HG02678 (cell line): ENCODE measurements at regions not wholly inside any gene's neighbourhood (a gene's known extent, or its start where the extent isn't known, plus 50 kb on each side); places are given as distances from the start of the nearest gene placed in this dataset.

Experiments
- ATAC-seq: cut with Tn5 transposase; IDR thresholded peaks from one replicate; pipeline ENCODE4 v1.9.1; 2021; ENCODE audit warnings: mild to moderate bottlenecking, moderate library complexity; ENCODE audit not compliant: unreplicated experiment

DNA sequence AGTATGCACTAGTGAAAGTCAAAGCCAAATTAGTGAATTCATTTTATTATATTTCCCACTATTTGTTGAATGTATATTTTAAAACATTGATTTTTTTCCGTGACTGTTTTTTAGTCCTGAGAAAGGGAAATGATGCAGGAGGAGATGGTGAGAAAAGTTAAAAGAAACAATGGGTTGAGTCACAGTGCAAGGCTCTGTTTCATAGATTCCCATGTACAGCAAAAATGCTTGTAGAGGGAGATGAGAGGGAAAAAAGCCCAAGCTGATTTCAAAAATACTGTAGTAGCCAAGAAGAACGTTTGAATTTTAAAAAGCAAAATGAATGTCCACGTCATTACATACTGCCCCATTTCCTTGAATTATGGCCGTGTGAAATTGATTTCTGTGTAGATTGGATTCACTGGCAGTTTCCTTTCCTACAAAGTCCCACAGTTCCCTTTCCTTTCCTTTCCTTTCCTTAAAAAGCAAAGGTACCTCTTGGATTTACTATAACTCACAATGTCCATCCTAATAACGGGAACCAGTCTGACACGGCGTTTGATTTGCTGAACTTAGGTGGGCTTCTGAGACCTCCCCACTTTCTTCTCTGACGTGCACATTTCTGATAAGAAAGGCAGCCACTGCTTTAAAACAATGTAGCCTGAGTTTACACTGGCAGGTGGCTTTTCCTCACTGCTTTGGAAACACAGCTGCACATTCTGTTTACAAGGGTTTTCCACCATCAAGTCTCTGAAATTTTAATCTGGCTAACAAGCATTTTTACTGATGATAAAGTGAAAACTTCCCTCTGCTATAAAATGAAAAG, 63.7 kb downstream of the SPCS3 start:
- ATAC-seq: no peak

DNA sequence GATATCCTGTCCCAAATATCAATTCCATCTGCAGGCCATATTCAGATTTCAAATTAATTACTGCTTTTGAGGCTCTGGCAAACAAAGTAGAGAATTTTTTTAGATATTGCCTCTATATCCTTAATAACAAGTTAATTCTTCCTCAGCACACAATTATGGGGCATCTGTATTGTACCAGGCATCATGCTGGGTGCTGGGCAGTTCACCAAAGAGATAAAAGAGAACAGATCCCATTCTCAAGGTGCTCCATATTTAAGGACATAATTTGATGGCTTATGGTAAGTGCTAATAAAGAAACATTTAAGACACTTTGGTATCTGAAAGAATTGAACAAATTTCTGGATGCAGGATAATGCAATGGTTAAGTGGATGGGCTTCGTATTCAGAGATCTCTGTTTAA, 65.8 kb downstream of the SPCS3 start:
- ATAC-seq: no peak

- ATAC-seq: no peak
Observed at GRCh38 chr4:176387571-176387970, 67.8 kb downstream of the SPCS3 start.

- no peak for ATAC-seq
Observed at GRCh38 chr4:176393306-176394013, 73.7 kb downstream of the SPCS3 start.

DNA sequence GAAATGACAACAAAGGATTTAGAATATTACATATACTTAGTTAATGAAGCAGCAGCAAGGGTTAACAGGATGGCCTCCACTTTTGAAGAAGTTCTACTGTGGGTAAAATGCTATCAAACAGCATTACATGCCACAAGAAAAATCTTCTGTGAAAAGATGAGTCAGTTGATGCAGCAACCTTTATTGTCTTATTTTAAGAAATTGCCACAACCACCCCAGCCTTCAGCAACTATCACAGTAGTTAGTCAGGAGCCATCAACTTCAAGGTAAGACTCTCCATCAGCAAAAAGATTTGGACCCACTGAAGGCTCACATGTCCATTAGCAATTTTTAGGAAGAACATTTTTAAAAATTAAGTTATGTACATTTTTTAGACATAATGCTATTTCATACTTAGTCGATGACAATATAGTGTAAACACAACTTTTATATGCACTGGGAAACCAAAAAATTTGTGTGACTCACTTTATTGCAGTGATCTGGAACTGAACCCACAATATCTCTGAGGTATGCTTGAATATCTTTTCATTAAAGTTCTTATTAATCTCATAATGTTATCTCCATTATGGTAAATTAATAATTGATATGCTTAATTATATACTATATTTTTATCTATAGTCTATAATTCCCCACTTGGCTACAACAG, 81.2 kb downstream of the SPCS3 start:
- ATAC-seq: no peak

GRCh38 chr4:176404621-176405020, 84.9 kb downstream of the SPCS3 start:
- ATAC-seq: no peak

DNA sequence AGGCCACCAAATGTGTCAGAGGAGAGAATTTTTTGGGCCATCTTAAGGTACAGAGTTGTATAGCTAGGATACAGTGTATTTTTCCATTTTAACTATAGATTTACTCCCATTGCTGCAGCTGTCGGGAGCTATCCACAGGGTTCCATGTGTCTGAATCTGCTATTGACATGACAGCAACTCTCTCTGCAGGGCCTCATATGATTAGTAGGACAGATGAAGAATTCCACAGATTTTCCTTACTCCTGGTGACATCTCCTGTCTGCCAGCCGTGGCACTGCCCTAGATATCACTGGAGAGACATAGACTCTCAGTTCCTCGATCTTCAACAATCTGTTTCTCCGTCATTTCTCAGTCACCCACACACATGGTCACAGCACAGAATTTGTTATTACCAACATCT, 86.5 kb downstream of the SPCS3 start:
- no peak for ATAC-seq

GRCh38 chr4:176406736-176407135, 87.0 kb downstream of the SPCS3 start:
- ATAC-seq: no peak

GRCh38 chr4:176409627-176410026, 89.9 kb downstream of the SPCS3 start:
- ATAC-seq: no peak

DNA sequence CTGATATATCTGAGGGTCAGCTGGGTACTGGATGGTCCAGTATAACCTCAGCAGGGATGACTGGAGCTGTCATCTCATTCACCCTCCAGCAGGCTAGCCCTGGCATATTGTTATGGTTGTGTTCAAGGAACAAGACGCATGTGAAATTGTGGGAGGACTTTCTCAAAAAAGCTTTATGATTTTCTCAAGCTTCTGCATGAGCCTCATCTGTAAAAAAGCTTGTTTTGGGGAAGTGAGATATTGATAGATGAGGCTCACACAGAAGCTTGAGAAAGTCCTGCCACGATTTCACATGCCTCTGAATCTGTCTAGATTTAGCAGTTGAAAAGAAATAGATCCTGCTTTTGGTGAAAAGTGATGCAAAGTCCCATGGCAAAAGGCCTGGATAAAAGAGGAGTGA, 93.4 kb downstream of the SPCS3 start:
- no peak for ATAC-seq

- no peak for ATAC-seq
Observed at GRCh38 chr4:176422001-176422400, 102.2 kb downstream of the SPCS3 start.

DNA sequence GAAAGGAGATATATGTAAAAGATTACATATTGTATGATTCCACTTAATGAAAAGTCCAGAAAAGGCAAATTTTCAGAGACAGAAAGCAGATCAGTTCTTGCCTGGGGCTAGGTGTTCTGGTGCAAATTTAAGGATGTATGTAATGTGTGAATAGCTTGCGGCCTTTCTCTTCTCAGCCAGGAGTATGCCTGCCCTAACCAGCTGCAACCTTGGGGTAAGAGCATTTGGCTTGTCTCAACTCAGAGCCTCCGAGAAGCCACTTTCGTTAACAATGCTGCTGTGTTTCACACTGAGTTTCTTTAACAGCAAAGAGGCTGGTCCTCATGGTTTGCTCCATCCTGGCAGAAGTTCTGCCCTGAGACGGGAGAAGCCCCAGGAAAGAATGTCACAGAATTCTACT, 102.7 kb downstream of the SPCS3 start:
- ATAC-seq: no peak

GRCh38 chr4:176425035-176425434, 105.3 kb downstream of the SPCS3 start:
- no peak for ATAC-seq

DNA sequence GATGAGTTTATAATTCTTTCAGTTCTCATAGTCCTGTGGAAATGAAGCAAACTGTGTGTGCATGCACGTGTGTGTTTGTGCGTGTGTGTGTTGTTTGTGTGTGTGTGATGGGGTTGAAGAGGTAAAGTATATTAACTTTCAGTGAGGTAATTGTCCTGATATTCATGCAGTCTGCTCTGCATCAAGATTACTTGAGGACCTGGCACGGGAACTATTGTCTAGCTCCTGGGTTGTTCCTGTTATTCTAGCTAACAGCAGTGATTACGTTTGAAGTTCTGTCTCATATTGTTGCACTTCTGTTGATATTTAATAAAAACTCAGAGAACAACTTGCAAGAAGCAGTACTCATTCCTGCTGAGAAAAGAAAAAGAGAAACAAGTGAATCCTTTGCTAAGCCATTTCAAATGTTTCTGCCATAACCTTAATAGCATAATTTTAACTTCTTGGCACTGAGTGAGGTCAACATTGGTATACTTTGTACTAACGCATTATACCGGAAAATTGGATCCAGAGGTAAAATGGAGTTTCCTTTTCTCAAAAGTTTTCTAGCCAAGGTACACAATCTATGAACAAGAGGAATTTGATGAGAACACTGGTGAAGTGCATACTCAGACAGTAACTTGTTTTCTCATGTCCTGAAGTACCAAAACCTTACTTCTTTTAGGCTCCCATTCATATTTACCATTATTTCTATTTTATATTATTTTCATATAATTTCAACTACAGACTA, 113.2 kb downstream of the SPCS3 start:
- ATAC-seq: no peak

GRCh38 chr4:176433983-176434382, 114.2 kb downstream of the SPCS3 start:
- ATAC-seq: no peak

DNA sequence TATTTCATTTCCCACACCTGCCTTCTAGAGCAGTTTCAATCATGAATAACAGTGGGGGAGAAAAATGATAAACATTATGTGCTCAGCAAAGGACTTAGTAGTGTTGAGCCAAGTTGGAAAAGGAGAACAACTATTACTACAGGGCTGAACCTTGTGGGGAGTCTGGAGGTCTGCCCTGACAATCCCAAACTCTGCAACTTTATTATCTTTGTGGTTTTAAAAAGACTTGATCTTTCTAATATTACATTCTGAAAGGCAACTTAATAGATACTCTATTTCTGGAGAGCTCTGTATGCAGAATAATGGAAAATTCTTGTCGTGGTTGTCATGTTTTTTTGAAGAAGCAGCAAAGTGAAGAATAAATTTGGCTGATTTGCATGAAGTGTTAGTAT, 116.1 kb downstream of the SPCS3 start:
- no peak for ATAC-seq

- peak; percentile 55 for ATAC-seq
Observed at GRCh38 chr4:176436293-176436973, 116.7 kb downstream of the SPCS3 start.

GRCh38 chr4:176437756-176438155, 118.0 kb downstream of the SPCS3 start:
- no peak for ATAC-seq

GRCh38 chr4:176438401-176438800, 118.6 kb downstream of the SPCS3 start:
- ATAC-seq: no peak

DNA sequence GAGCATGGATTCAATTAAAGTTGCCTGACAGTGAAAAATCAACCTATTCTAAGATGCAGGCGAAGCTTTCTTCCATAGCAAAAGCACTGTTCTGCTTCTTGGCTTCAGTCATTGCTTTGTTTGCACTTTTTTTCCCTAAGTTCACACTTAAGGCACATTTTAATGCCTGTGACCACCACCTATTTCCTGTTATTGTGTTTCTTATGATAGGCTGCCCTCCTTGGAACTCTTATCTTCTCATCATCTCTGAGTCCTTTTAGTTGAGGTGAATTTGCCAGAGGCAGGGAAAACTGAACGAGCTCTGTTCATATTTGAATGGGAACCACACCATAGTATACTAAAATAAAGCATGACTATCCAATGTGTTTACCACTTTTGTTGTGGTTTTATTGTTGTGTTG, 119.8 kb downstream of the SPCS3 start:
- ATAC-seq: no peak

DNA sequence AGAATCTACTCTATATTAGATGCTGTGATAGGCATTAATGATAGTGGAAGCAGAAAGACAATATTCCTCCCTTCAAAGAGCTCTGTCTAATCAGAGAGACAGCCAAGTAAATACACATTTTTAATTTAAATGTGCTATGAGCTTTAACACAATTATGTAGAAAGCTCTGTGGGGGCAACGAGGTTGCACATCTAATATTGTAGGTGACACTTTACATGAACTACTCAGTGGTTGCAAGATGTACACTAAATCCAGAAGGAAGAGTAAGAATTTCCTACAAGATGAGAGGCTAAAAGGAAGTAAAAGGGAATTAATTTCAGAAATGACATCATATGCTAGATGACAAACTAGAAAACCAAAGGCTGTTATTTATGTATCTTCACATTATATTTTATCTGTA, 120.9 kb downstream of the SPCS3 start:
- no peak for ATAC-seq
